ENCODE measurements at regions not wholly inside any gene's neighbourhood (a gene's known extent, or its start where the extent isn't known, plus 50 kb on each side); places are given as distances from the start of the nearest gene placed in this dataset.
A peak's percentile ranks its signal among the peaks of the same experiment; 100 is the strongest.

DNA sequence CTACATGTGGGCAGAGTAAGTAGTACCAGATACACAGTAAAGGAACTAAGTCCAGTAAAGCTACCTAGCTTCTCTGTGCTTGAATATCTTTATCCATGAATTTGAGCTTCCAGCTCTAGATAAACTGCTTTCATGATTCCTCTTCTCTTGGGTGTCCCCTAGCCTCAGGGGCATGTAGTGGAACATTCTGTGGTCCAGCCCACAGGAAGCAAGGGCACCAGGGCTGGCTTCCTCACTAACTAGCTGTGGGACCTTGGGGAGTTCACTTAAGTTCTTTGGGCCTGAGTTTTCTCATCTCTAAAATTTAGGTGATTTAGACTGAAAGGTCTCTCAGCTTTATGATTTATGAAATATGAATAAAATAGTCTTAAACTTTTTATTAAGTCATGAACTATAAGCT is 185.7 kb downstream of the KATNAL1 start:
- DNase-seq (ENCODE audit: low spot score in 2 of 2): no peak
- TF ChIP-seq, protein P1, sequence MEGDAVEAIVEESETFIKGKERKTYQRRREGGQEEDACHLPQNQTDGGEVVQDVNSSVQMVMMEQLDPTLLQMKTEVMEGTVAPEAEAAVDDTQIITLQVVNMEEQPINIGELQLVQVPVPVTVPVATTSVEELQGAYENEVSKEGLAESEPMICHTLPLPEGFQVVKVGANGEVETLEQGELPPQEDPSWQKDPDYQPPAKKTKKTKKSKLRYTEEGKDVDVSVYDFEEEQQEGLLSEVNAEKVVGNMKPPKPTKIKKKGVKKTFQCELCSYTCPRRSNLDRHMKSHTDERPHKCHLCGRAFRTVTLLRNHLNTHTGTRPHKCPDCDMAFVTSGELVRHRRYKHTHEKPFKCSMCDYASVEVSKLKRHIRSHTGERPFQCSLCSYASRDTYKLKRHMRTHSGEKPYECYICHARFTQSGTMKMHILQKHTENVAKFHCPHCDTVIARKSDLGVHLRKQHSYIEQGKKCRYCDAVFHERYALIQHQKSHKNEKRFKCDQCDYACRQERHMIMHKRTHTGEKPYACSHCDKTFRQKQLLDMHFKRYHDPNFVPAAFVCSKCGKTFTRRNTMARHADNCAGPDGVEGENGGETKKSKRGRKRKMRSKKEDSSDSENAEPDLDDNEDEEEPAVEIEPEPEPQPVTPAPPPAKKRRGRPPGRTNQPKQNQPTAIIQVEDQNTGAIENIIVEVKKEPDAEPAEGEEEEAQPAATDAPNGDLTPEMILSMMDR (IDR thresholded peaks at IDR 0.05): no peak
- TF ChIP-seq POLR2A (IDR thresholded peaks at IDR 0.05) (no peak), EP300 (IDR thresholded peaks at IDR 0.05) (no peak)
- Histone ChIP-seq H3K27ac (no peak overlapping the region), H3K36me3 (no peaks in the 10 kb centered on the region), H3K27me3 (peaks cover 0 to 3% of the 10 kb centered on the region in 2 donors), H3K4me3 (no peak overlapping the region), H3K4me1 (peaks cover 0 to 23% (median 3%) of the 10 kb centered on the region in 4 donors), H3K9me3 (no peaks in the 10 kb centered on the region)

DNA sequence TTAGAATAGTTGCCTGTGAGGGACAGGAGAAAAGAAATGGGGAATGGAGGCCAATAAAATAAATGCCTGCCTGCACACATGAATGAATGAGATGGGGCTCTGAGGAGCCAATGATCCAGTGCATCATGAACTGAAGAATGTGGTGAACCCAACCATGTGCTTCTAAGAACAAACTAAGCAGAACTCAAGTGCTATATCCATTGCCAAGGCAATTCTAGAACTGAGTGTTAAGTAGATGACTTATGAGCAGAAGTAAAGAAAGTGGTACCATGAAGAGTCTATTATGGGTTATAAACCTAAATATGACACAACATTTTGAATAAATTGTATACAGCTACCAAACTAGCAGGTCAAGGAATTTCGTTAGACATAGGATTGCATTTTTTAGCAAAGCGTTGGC is 186.1 kb downstream of the KATNAL1 start:
- H3K27ac ChIP-seq: no peak overlapping the region

GRCh38 chr13:30120133-30120822 is 187.1 kb downstream of the KATNAL1 start:
- 48 to 68% methylated on average over 1 of the region's 1 CpG for WGBS, 2 donors
- TF ChIP-seq POLR2A (IDR thresholded peaks at IDR 0.05) (no peak), EP300 (IDR thresholded peaks at IDR 0.05) (no peak)
- TF ChIP-seq, protein P1 (IDR thresholded peaks at IDR 0.05): no peak
- Histone ChIP-seq H3K36me3 (no peaks in the 10 kb centered on the region), H3K27me3 (peaks cover 0 to 3% of the 10 kb centered on the region in 2 donors), H3K4me3 (no peak overlapping the region), H3K9me3 (no peaks in the 10 kb centered on the region), H3K4me1 (peaks cover 0 to 19% (median 4%) of the 10 kb centered on the region in 4 donors), H3K27ac (no peak overlapping the region)
- no peak for DNase-seq (ENCODE audit: low spot score in 2 of 2)

More for the DNA sequence above, 186.1 kb downstream of the KATNAL1 start:
- WGBS, 2 donors: 90 to 95% methylated on average over 2 of the region's 2 CpGs
- no peaks in the 10 kb centered on the region for H3K9me3 ChIP-seq
- H3K36me3 ChIP-seq: no peaks in the 10 kb centered on the region
- no peak overlapping the region for H3K4me3 ChIP-seq
- no peak for DNase-seq (ENCODE audit: low spot score in 2 of 2)
- H3K4me1 ChIP-seq: peaks cover 0 to 19% (median under 1%) of the 10 kb centered on the region in 4 donors
- no peak for TF ChIP-seq EP300 (IDR thresholded peaks at IDR 0.05)
- TF ChIP-seq, protein P1 (IDR thresholded peaks at IDR 0.05): no peak
- TF ChIP-seq POLR2A (IDR thresholded peaks at IDR 0.05): no peak
- H3K27me3 ChIP-seq: peaks cover 0 to 3% of the 10 kb centered on the region in 2 donors

DNA sequence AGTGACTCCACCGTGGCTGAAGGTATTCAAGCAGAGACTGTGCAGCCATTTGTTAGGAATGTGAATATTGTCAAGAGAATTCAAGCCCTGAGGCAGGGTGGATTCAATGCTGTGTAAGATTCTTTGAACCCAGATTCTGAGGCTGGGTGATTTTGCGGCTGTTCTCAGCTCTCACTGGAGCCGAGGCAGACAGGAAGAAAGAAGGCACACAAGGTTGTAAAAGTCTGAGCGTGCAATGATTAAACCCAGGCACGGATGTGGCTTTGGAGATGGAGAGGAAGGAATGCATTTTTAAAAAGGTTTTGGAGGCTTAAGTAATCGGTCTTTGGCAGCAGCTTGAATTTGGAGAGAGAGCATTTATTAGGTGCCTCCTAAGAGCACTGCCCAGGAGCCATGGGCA is 187.9 kb downstream of the KATNAL1 start:
- DNase-seq (ENCODE audit: low spot score in 2 of 2): no peak
- Histone ChIP-seq H3K4me3 (no peak overlapping the region), H3K4me1 (peaks cover 0 to 17% (median 8%) of the 10 kb centered on the region in 4 donors), H3K36me3 (no peaks in the 10 kb centered on the region), H3K27me3 (peaks cover 0 to 3% of the 10 kb centered on the region in 2 donors), H3K27ac (peak overlapping the region in 1 of 4 donors; percentile 28), H3K9me3 (no peaks in the 10 kb centered on the region)
- TF ChIP-seq POLR2A (IDR thresholded peaks at IDR 0.05): no peak
- no peak for TF ChIP-seq EP300 (IDR thresholded peaks at IDR 0.05)
- TF ChIP-seq, protein P1 (IDR thresholded peaks at IDR 0.05): no peak
- WGBS, 2 donors: 25 to 27% methylated on average over 6 of the region's 6 CpGs

DNA sequence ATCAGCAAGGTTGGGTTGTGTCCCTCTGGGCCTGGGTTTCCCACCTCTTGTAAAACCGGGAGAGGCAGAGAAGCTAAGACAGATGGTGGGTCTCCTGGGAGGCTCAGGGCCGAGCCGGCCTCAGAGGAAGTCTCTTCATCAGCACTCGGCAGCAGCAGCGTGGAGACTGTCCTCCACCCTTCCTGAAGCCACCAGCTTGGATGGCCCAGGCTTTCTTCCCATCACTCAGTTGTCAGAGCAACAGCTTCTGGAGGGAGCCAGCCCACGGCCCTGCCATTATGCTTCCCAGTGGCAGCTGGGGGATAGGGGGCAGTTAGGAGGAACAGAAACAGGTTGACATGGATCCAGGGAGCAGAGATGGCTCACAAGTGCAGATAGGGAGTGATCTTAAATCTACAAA is 191.0 kb downstream of the KATNAL1 start:
- no peaks in the 10 kb centered on the region for H3K36me3 ChIP-seq
- H3K4me3 ChIP-seq: no peak overlapping the region
- 60 to 61% methylated on average over 6 of the region's 6 CpGs for WGBS, 2 donors
- H3K27ac ChIP-seq: no peak overlapping the region
- peaks cover 0 to 36% (median 19%) of the 10 kb centered on the region in 4 donors for H3K4me1 ChIP-seq
- H3K27me3 ChIP-seq: peaks cover 0 to 3% of the 10 kb centered on the region in 2 donors
- no peaks in the 10 kb centered on the region for H3K9me3 ChIP-seq
- TF ChIP-seq, protein P1 (IDR thresholded peaks at IDR 0.05): no peak
- TF ChIP-seq POLR2A (IDR thresholded peaks at IDR 0.05) (no peak), EP300 (IDR thresholded peaks at IDR 0.05) (no peak)
- no peak for DNase-seq (ENCODE audit: low spot score in 2 of 2)

Measured in tibial nerve (tissue), 4 donors.